A673 (cell line): ENCODE measurements at regions not wholly inside any gene's neighbourhood (a gene's known extent, or its start where the extent isn't known, plus 50 kb on each side); places are given as distances from the start of the nearest gene placed in this dataset.

Experiments used
- EZH2 ChIP-seq: fragments of 200-600 bp; sonication (generic); IDR thresholded peaks from 2 replicates; pipeline ENCODE4 v1.6.1; 2017; ENCODE audit warnings: borderline replicate concordance, low read depth, mild to moderate bottlenecking, mixed read lengths, antibody characterized with exemption, low read length; ENCODE audit not compliant: poor library complexity, severe bottlenecking
- TF ChIP-seq, protein P1 (sequence below): fragments of 300-800, 200-600 bp; sonication (generic); conservative IDR thresholded peaks from 2 replicates; pipeline ENCODE4 v1.5.1; 2017; ENCODE audit warnings: low read depth, mild to moderate bottlenecking, antibody characterized with exemption, low read length, moderate library complexity, mixed read lengths

DNA sequence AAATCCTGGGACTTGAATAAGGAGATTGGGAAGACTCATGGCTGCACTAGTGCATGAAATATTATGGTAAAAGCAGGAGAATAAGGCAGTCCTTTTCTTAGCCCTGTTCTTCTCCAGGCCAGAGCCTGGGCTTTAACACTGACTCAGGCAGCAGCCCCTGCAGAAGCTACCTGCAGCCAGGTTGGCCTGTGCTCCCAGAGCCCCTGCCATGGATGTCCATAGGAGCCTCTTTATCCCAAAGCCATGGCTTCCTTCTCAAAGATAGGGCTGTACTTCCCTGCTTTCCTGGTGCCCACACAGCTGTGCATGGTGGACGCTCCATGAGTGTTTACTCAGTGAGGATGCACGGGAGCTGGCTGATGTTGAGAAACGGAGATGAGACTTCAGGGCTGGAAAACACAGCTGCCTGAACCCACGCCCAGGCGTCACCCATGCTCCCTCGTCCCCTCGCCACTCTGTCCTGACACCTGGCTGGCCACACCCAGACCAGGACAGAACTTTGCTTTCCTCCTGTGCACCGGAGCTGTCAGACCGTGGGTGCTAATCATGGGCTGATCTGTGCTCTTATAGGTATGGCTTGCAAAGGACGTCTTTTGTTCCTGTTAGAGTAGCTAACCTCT, 135.5 kb downstream of the GLI2 start:
- TF ChIP-seq, protein P1, sequence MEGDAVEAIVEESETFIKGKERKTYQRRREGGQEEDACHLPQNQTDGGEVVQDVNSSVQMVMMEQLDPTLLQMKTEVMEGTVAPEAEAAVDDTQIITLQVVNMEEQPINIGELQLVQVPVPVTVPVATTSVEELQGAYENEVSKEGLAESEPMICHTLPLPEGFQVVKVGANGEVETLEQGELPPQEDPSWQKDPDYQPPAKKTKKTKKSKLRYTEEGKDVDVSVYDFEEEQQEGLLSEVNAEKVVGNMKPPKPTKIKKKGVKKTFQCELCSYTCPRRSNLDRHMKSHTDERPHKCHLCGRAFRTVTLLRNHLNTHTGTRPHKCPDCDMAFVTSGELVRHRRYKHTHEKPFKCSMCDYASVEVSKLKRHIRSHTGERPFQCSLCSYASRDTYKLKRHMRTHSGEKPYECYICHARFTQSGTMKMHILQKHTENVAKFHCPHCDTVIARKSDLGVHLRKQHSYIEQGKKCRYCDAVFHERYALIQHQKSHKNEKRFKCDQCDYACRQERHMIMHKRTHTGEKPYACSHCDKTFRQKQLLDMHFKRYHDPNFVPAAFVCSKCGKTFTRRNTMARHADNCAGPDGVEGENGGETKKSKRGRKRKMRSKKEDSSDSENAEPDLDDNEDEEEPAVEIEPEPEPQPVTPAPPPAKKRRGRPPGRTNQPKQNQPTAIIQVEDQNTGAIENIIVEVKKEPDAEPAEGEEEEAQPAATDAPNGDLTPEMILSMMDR: no peak
- TF ChIP-seq EZH2: no peak
